Aorta (tissue), 5 donors: ENCODE measurements at regions not wholly inside any gene's neighbourhood (a gene's known extent, or its start where the extent isn't known, plus 50 kb on each side); places are given as distances from the start of the nearest gene placed in this dataset.

Experiments used
- ATAC-seq: fragments of 200-7000 bp; cut with Tn5 transposase; one replicate; pipeline ENCODE4 v1.9.1; 2022; ENCODE audit warnings: moderate library complexity; ENCODE audit not compliant: low FRiP score
- DNase-seq, 2 donors: peaks; one replicate each; pipeline ENCODE4 v3.0.0-alpha.2; 2020
- H3K27ac ChIP-seq, 2 donors: one replicate each; pipeline ENCODE4 v1.5.1; 2013; ENCODE audit warnings: low read length in 2 of 2, mild to moderate bottlenecking in 2 of 2, moderate library complexity in 2 of 2, control low read depth in 1 of 2, inconsistent platforms in 1 of 2, low read depth in 1 of 2
- H3K27me3 ChIP-seq, 2 donors: one replicate each; pipeline ENCODE4 v1.6.1; 2013; ENCODE audit warnings: control low read depth in 1 of 2, low read length in 1 of 2, mild to moderate bottlenecking in 1 of 2, moderate library complexity in 1 of 2; ENCODE audit not compliant: insufficient read depth in 2 of 2, control insufficient read depth in 1 of 2
- H3K36me3 ChIP-seq, 2 donors: one replicate each; pipeline ENCODE4 v1.6.1; 2013; ENCODE audit warnings: control low read depth in 1 of 2, low read length in 1 of 2, mild to moderate bottlenecking in 1 of 2; ENCODE audit not compliant: insufficient read depth in 2 of 2, control insufficient read depth in 1 of 2
- H3K4me1 ChIP-seq, 2 donors: one replicate each; pipeline ENCODE4 v1.6.1; 2013; ENCODE audit warnings: low read length in 2 of 2, control low read depth in 1 of 2, mild to moderate bottlenecking in 1 of 2, moderate library complexity in 1 of 2; ENCODE audit not compliant: insufficient read depth in 2 of 2, control insufficient read depth in 1 of 2
- H3K4me3 ChIP-seq, 2 donors: one replicate each; pipeline ENCODE4 v1.5.1; 2013; ENCODE audit warnings: low read length in 2 of 2, control low read depth in 1 of 2, mild to moderate bottlenecking in 1 of 2
- H3K9me3 ChIP-seq: one replicate; pipeline ENCODE4 v1.6.1; 2013; ENCODE audit warnings: mild to moderate bottlenecking, low read length; ENCODE audit not compliant: control insufficient read depth
- WGBS, 2 donors: extraction: QIAGEN DNeasy Blood & Tissue Kit; methylation state at CpG; one replicate each; pipeline ENCODE4 v1.1.7; 2013; 5-methylcytosine and 5-hydroxymethylcytosine counted together
- intact Hi-C, 2 donors: fragments of 100-400 bp; cut with DNase I; formaldehyde crosslinking; loops; one replicate each; pipeline versions ENCODE4 v1.14.2 to v1.15.0; 2022
- donor health status: healthy with polysubstance abuse.
- donor health status: Bipolar disorder and iron deficiency.
- donor health status: DM: no; HTN: no; CAD: no.
- donor health status: DM: no; HTN: no; CAD: no.
- donor health status: DM: yes; HTN: yes; CAD: no.

DNA sequence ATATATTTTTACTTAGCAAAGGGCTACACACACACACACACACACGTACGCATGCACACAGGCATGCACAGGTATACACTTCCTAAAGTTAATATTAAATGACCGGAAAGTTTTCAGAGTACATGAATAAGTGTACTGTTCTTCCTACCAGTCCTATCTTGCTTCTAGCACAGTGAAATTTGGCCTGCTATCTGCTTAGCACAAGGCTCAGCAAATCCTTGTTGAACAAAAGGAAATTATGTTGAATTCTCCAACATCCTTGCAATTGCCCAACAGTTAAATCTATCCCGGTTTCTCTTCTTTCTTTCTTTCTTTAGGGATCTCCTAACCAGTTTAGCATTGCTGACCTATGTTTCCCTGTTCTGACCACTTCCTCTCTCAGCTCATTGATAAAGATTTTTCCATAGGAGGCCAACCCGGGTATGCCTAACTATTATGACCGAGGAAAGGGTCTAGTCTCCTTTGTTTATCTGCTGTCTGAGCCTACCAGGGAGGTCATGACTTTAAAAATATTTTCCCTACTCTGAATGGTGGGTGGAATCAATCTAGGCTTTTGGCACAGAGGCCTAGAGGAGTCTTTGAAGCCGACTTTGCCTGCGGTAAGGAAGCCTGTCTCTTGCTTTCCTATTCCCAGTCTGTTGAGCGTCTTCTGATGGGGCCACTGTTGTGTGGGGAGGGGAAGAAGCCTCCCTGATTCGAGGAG lies 400.7 kb downstream of the HRH4 start:
- H3K9me3 ChIP-seq = no peaks in the 10 kb centered on the region
- intact Hi-C loops = no loop called here
- DNase-seq (no peak), ATAC-seq (no peak)
- no peaks in the 10 kb centered on the region for H3K4me1 ChIP-seq
- no peaks in the 10 kb centered on the region for H3K27me3 ChIP-seq
- H3K27ac ChIP-seq = no peak overlapping the region
- 61 to 62% methylated on average over 10 of the region's 10 CpGs for WGBS, 2 donors
- H3K4me3 ChIP-seq = no peak overlapping the region
- no peaks in the 10 kb centered on the region for H3K36me3 ChIP-seq

DNA sequence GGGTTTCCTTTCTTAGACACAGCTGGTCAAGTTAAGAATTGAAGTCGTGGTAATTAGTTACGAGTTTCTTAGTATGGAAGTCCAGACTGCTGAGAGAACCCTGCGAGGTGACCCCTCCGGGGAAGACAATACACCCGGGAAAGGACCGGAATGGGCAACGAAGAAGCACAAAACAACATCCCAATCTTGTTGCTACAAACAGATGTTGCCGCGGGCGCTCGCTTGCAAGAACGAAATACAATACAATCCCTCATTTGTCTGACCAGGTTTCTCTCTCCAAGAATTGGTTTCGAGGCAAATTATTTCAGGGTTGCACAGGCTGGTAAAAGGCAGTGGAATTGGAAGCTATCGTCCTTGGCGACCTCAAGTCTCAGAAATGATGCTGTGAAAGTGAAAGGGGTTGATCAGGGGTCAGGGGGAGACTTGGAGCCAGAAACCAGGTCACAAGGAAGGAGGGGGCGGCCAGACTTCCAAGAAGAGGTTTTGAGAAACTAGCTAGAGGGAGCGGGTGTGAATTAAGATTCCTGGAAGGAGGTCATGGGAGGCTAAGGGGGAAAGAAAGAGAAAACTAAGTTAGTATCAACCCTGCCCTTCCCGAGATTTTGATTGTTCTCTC lies 401.9 kb downstream of the HRH4 start:
- Histone ChIP-seq H3K27ac (no peak overlapping the region), H3K4me1 (no peaks in the 10 kb centered on the region), H3K36me3 (no peaks in the 10 kb centered on the region), H3K9me3 (no peaks in the 10 kb centered on the region), H3K27me3 (no peaks in the 10 kb centered on the region), H3K4me3 (no peak overlapping the region)
- ATAC-seq = no peak
- no peak for DNase-seq
- 43 to 47% methylated on average over 18 of the region's 18 CpGs for WGBS, 2 donors
- intact Hi-C loops = no loop called here

DNA sequence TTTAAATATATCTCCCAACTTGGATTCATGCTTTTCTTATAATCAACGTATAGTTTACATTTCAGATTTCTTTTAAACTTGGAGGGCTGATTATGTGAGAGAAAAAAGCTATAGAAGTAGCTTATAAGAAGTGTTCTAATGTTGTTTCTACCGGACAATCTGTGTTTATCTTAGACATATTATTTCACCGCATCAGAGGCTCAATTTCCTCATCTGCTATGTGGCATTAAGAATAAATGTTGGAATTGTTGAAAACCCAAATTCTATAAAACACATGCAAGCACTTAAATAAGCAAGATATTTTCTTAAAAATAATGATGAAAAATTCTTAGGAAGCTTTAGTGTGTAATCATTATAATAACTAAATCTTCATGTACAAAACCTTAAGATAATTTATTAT lies 407.9 kb downstream of the HRH4 start:
- WGBS, 2 donors = 28 to 35% methylated on average over 3 of the region's 3 CpGs
- ATAC-seq = no peak
- no peaks in the 10 kb centered on the region for H3K4me1 ChIP-seq
- no peak overlapping the region for H3K4me3 ChIP-seq
- H3K27me3 ChIP-seq = no peaks in the 10 kb centered on the region
- peaks cover 2% of the 10 kb centered on the region for H3K9me3 ChIP-seq
- H3K27ac ChIP-seq = no peak overlapping the region
- intact Hi-C loops = no loop called here
- no peaks in the 10 kb centered on the region for H3K36me3 ChIP-seq
- DNase-seq = no peak

DNA sequence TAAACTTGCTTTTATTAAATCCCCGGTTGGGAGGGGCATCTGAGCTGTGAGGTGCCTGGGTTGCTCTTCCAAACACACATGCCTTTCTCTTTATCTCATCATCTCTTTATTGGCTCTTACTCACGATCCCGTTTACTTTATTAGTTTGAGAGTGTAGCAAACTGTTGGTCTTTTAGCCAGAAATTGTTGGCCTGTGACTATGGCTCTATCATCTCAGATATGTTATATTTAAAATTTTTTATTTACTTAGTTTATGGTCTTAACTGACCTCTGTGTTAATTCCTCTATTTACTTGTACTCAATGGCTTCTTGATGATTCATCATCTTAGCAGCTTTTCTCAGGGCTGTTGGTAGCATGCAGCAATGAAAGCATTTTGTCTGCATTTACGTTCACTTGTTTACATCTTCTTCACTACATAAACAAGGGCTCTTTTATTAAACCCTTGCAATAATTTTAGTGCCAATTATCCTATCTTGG lies 408.4 kb downstream of the HRH4 start:
- no peak for ATAC-seq
- 27 to 34% methylated on average over 4 of the region's 4 CpGs for WGBS, 2 donors

DNA sequence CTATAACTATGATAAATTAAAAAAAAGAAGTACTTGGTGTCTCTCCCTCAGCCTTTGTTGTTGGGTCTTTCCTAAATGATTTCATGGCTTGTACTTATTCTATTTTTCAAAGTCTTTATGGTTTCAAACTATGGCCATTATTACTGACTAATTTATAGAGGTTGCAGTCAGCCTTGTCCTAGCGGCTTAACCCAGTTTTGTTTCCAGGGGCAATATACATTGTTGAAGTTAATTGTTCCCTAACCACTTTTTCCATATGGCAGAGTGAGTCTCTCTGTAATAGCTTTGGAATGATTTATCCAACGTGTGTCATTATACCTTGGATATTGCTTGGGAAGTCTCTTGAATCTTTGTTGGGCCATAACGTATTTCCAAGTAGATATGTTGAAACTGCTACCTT lies 408.8 kb downstream of the HRH4 start:
- intact Hi-C loops = no loop called here
- WGBS, 2 donors = 60 to 80% methylated on average over 3 of the region's 3 CpGs
- Histone ChIP-seq H3K4me1 (no peaks in the 10 kb centered on the region), H3K36me3 (no peaks in the 10 kb centered on the region), H3K4me3 (no peak overlapping the region), H3K27ac (no peak overlapping the region), H3K9me3 (peaks cover 2% of the 10 kb centered on the region), H3K27me3 (no peaks in the 10 kb centered on the region)
- no peak for ATAC-seq
- no peak for DNase-seq

More for the DNA sequence above, 408.4 kb downstream of the HRH4 start:
- peaks cover 2% of the 10 kb centered on the region for H3K9me3 ChIP-seq
- H3K4me3 ChIP-seq = no peak overlapping the region
- no peak for DNase-seq
- no peaks in the 10 kb centered on the region for H3K4me1 ChIP-seq
- intact Hi-C loops = no loop called here
- H3K27me3 ChIP-seq = no peaks in the 10 kb centered on the region
- no peak overlapping the region for H3K27ac ChIP-seq
- H3K36me3 ChIP-seq = no peaks in the 10 kb centered on the region

DNA sequence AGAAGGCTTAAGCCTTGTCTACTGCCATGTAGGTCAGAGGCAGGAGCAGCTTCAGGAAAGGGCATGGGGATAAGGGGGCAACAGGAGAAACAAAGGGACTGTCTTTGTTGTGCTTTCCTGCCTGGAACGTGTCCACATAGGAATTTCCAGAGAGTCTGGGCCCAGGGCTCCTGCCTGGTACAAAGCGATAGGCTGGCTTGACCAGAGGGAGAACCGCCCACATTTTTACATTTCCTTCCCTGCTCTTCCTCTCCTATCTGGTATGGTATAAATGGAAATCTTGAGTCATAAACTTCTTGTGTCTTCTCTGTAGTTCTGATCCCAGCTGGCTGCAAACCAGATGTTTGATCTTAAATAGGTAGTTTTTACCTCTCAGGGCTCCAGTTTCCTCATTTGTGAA lies 414.8 kb downstream of the HRH4 start:
- intact Hi-C loops = no loop called here
- no peaks in the 10 kb centered on the region for H3K4me1 ChIP-seq
- 65 to 72% methylated on average over 3 of the region's 3 CpGs for WGBS, 2 donors
- H3K27me3 ChIP-seq = no peaks in the 10 kb centered on the region
- no peak overlapping the region for H3K4me3 ChIP-seq
- DNase-seq (no peak), ATAC-seq (no peak)
- no peak overlapping the region for H3K27ac ChIP-seq
- no peaks in the 10 kb centered on the region for H3K36me3 ChIP-seq
- peaks cover 2% of the 10 kb centered on the region for H3K9me3 ChIP-seq

DNA sequence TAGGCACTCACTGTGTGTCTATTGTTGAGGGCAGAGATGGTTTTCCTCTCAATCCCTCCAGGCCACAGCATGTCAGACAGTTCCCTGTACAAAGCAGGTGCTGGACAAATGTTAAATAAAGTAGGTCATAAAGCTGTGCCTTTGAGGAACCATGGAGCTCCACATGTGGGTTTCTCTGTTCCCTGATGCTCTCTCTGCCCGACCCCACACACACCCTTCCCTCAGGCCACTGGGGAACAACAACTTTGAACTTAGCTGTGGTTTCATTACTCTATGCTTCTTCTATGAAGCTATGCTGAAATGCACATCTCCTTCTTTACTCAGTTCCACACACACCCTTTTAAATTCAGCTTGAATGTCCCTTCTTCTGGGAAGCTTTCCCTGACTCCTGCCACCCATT lies 415.3 kb downstream of the HRH4 start:
- Histone ChIP-seq H3K27ac (no peak overlapping the region), H3K27me3 (no peaks in the 10 kb centered on the region), H3K9me3 (peaks cover 2% of the 10 kb centered on the region), H3K36me3 (no peaks in the 10 kb centered on the region), H3K4me3 (no peak overlapping the region), H3K4me1 (no peaks in the 10 kb centered on the region)
- WGBS, 2 donors = 52 to 67% methylated on average over 1 of the region's 1 CpG
- intact Hi-C loops = no loop called here
- DNase-seq (no peak), ATAC-seq (no peak)

DNA sequence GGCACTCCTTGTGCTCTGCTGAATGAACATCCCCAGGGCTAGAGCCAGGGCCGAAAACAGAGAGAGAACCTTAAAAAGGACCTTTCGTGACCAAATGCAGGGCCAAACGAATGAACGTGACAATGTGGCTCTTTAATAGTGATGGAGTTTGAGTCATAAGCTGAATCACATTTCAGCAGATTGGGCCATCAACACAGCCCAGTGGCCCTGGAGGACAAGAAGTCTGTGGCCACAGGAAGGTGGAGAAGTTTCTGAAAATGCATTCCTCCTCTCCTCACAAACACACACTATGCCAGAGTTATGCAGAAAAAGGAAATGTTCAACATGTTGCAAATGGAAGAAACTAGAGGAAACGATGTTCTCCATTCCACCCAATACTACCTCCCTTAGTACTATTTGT lies 415.8 kb downstream of the HRH4 start:
- DNase-seq (no peak), ATAC-seq (no peak)
- 67 to 68% methylated on average over 5 of the region's 5 CpGs for WGBS, 2 donors
- no peaks in the 10 kb centered on the region for H3K4me1 ChIP-seq
- H3K4me3 ChIP-seq = no peak overlapping the region
- intact Hi-C loops = no loop called here
- H3K9me3 ChIP-seq = no peaks in the 10 kb centered on the region
- no peaks in the 10 kb centered on the region for H3K36me3 ChIP-seq
- H3K27ac ChIP-seq = no peak overlapping the region
- no peaks in the 10 kb centered on the region for H3K27me3 ChIP-seq

DNA sequence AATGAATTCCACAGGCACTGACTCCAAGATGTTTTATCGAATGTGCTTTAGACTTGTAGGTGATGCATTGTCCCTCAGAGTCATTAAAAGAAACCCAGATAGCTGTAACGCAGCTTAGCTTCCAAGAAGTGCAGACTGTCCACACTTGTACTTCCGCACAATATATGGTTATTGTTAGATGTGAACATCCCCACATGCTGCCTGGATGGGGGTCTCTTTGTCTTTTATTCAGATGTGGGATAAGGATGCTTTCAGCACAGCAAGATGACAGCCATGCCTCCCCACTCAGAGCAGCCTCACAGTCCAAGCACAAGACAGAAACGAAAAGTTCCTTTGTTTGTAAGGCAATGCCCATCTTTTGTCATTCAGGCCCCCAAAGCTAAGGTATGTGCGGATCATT lies 416.6 kb downstream of the HRH4 start:
- H3K4me1 ChIP-seq = no peaks in the 10 kb centered on the region
- no peak overlapping the region for H3K4me3 ChIP-seq
- DNase-seq (no peak), ATAC-seq (no peak)
- no peaks in the 10 kb centered on the region for H3K9me3 ChIP-seq
- H3K27me3 ChIP-seq = no peaks in the 10 kb centered on the region
- intact Hi-C loops = no loop called here
- WGBS, 2 donors = 36 to 51% methylated on average over 5 of the region's 5 CpGs
- no peak overlapping the region for H3K27ac ChIP-seq
- H3K36me3 ChIP-seq = no peaks in the 10 kb centered on the region
